ENCODE measurements at regions not wholly inside any gene's neighbourhood (a gene's known extent, or its start where the extent isn't known, plus 50 kb on each side); places are given as distances from the start of the nearest gene placed in this dataset.

GRCh38 chrX:94743478-94743877 is 1069.5 kb downstream of the FAM133A start:
- Mint-ChIP-seq H3K36me3 (ENCODE audit: low read depth) (no peaks in the 10 kb centered on the region), H3K9me3 (no peaks in the 10 kb centered on the region), H3K27ac (no peak overlapping the region), H3K4me3 (no peak overlapping the region), H3K4me1 (no peaks in the 10 kb centered on the region), H3K27me3 (no peaks in the 10 kb centered on the region)
- intact Hi-C loops (cut with micrococcal nuclease): no loop called here
- no peak for DNase-seq
- ATAC-seq (ENCODE audit: low read depth): no peak
- TF ChIP-seq CTCF (IDR thresholded peaks at IDR 0.05): no peak
- ChIA-PET POLR2A (no interaction called here), CTCF (no interaction called here)

- TF ChIP-seq CTCF (IDR thresholded peaks at IDR 0.05): no peak
- ChIA-PET POLR2A (no interaction called here), CTCF (no interaction called here)
- H3K9me3 Mint-ChIP-seq: no peaks in the 10 kb centered on the region
- no peaks in the 10 kb centered on the region for H3K27me3 Mint-ChIP-seq
- H3K4me3 Mint-ChIP-seq: no peak overlapping the region
- H3K36me3 Mint-ChIP-seq (ENCODE audit: low read depth): no peaks in the 10 kb centered on the region
- no peak overlapping the region for H3K27ac Mint-ChIP-seq
- intact Hi-C loops (cut with micrococcal nuclease): no loop called here
- no peaks in the 10 kb centered on the region for H3K4me1 Mint-ChIP-seq
- ATAC-seq (ENCODE audit: low read depth) (no peak), DNase-seq (no peak)
Observed at GRCh38 chrX:94744786-94745185, 1070.8 kb downstream of the FAM133A start.

- no peaks in the 10 kb centered on the region for H3K4me1 Mint-ChIP-seq
- TF ChIP-seq CTCF (IDR thresholded peaks at IDR 0.05): no peak
- intact Hi-C loops (cut with micrococcal nuclease): no loop called here
- H3K9me3 Mint-ChIP-seq: no peaks in the 10 kb centered on the region
- no peaks in the 10 kb centered on the region for H3K27me3 Mint-ChIP-seq
- ATAC-seq (ENCODE audit: low read depth) (no peak), DNase-seq (no peak)
- POLR2A ChIA-PET: no interaction called here
- H3K4me3 Mint-ChIP-seq: no peak overlapping the region
- H3K27ac Mint-ChIP-seq: no peak overlapping the region
- CTCF ChIA-PET: no interaction called here
- no peaks in the 10 kb centered on the region for H3K36me3 Mint-ChIP-seq (ENCODE audit: low read depth)
Observed at GRCh38 chrX:94751611-94752010, 1077.6 kb downstream of the FAM133A start.

- H3K27me3 Mint-ChIP-seq: no peaks in the 10 kb centered on the region
- no peak overlapping the region for H3K27ac Mint-ChIP-seq
- CTCF ChIA-PET: no interaction called here
- H3K4me3 Mint-ChIP-seq: no peak overlapping the region
- POLR2A ChIA-PET: no interaction called here
- DNase-seq (no peak), ATAC-seq (ENCODE audit: low read depth) (no peak)
- H3K4me1 Mint-ChIP-seq: no peaks in the 10 kb centered on the region
- no peak for TF ChIP-seq CTCF (IDR thresholded peaks at IDR 0.05)
- no peaks in the 10 kb centered on the region for H3K9me3 Mint-ChIP-seq
- no peaks in the 10 kb centered on the region for H3K36me3 Mint-ChIP-seq (ENCODE audit: low read depth)
- intact Hi-C loops (cut with micrococcal nuclease): no loop called here
Observed at GRCh38 chrX:94752434-94753169, 1078.6 kb downstream of the FAM133A start.

- CTCF ChIA-PET: no interaction called here
- POLR2A ChIA-PET: no interaction called here
- no peak overlapping the region for H3K27ac Mint-ChIP-seq
- H3K4me3 Mint-ChIP-seq: no peak overlapping the region
- no peak for ATAC-seq (ENCODE audit: low read depth)
- intact Hi-C loops (cut with micrococcal nuclease): no loop called here
- no peak for TF ChIP-seq CTCF (IDR thresholded peaks at IDR 0.05)
- no peaks in the 10 kb centered on the region for H3K36me3 Mint-ChIP-seq (ENCODE audit: low read depth)
- no peaks in the 10 kb centered on the region for H3K9me3 Mint-ChIP-seq
- no peak for DNase-seq
- H3K27me3 Mint-ChIP-seq: no peaks in the 10 kb centered on the region
- no peaks in the 10 kb centered on the region for H3K4me1 Mint-ChIP-seq
Observed at GRCh38 chrX:94758130-94758529, 1084.1 kb downstream of the FAM133A start.

All from activated B cell treated with CpG ODN at 0.5 μM for 24 hours (primary cell).